Activated naive CD4-positive, alpha-beta T cell treated with anti-CD3 and anti-CD28 coated beads, Interleukin-2, amount 10 ng/mL, durations not matched to agents 7 days and 5 days (primary cell): ENCODE measurements at regions not wholly inside any gene's neighbourhood (a gene's known extent, or its start where the extent isn't known, plus 50 kb on each side); places are given as distances from the start of the nearest gene placed in this dataset.

Experiments
- CTCF ChIA-PET: fragments of 350-600 bp; sonication (Branson Sonifier 250); formaldehyde crosslinking; loops from one replicate; lab custom pipeline; 2021; ENCODE audit warnings: antibody characterized with exemption; lab: Charles Lee
- DNase-seq: peaks from one replicate; pipeline ENCODE4 v3.0.0-alpha.2; 2020
- H3K27ac Mint-ChIP-seq: one replicate; pipeline ENCODE4 v1.8.0; 2021; ENCODE audit warnings: mild to moderate bottlenecking, moderate library complexity, mixed read lengths
- H3K27me3 Mint-ChIP-seq: one replicate; pipeline ENCODE4 v1.8.0; 2021; ENCODE audit warnings: mild to moderate bottlenecking, mixed read lengths
- H3K36me3 Mint-ChIP-seq: one replicate; pipeline ENCODE4 v1.8.0; 2021; ENCODE audit warnings: mixed read lengths
- H3K4me1 Mint-ChIP-seq: one replicate; pipeline ENCODE4 v1.8.0; 2021; ENCODE audit warnings: mixed read lengths
- H3K4me3 Mint-ChIP-seq: one replicate; pipeline ENCODE4 v1.8.0; 2021; ENCODE audit warnings: mild to moderate bottlenecking, moderate library complexity, mixed read lengths
- H3K9me3 Mint-ChIP-seq: one replicate; pipeline ENCODE4 v1.8.0; 2021; ENCODE audit warnings: mixed read lengths

GRCh38 chr11:104522123-104522522 lies 358.2 kb upstream of the PDGFD start:
- CTCF ChIA-PET = interaction anchor here (1.0 to 1.8 kb wide), 2 partner anchors 9 to 840 kb away, joined by 3 to 5 read pairs; no protein-coding TSS in a partner anchor
- H3K4me1 Mint-ChIP-seq = no peaks in the 10 kb centered on the region

GRCh38 chr11:104510169-104510568 lies 346.2 kb upstream of the PDGFD start:
- Mint-ChIP-seq H3K27me3 (no peaks in the 10 kb centered on the region), H3K9me3 (no peaks in the 10 kb centered on the region), H3K27ac (no peak overlapping the region), H3K4me1 (no peaks in the 10 kb centered on the region), H3K36me3 (no peaks in the 10 kb centered on the region), H3K4me3 (no peak overlapping the region)
- CTCF ChIA-PET = no interaction called here
- no peak for DNase-seq

More at GRCh38 chr11:104522123-104522522, 358.2 kb upstream of the PDGFD start:
- Mint-ChIP-seq H3K4me3 (no peak overlapping the region), H3K27me3 (no peaks in the 10 kb centered on the region), H3K9me3 (no peaks in the 10 kb centered on the region), H3K27ac (no peak overlapping the region), H3K36me3 (no peaks in the 10 kb centered on the region)
- no peak for DNase-seq

- Mint-ChIP-seq H3K27ac (no peak overlapping the region), H3K4me1 (no peaks in the 10 kb centered on the region), H3K36me3 (no peaks in the 10 kb centered on the region), H3K4me3 (no peak overlapping the region), H3K9me3 (peaks cover 21% of the 10 kb centered on the region), H3K27me3 (no peaks in the 10 kb centered on the region)
- CTCF ChIA-PET = no interaction called here
- DNase-seq = no peak
These were observed 326.2 kb upstream of the PDGFD start for GRCh38 chr11:104490182-104490581.

GRCh38 chr11:104488561-104488960 lies 324.6 kb upstream of the PDGFD start:
- CTCF ChIA-PET = no interaction called here
- H3K36me3 Mint-ChIP-seq = no peaks in the 10 kb centered on the region
- DNase-seq = no peak
- H3K4me1 Mint-ChIP-seq = no peaks in the 10 kb centered on the region
- no peak overlapping the region for H3K4me3 Mint-ChIP-seq
- H3K27ac Mint-ChIP-seq = no peak overlapping the region
- peaks cover 19% of the 10 kb centered on the region for H3K9me3 Mint-ChIP-seq
- no peaks in the 10 kb centered on the region for H3K27me3 Mint-ChIP-seq

GRCh38 chr11:104487046-104487806 lies 323.3 kb upstream of the PDGFD start:
- DNase-seq = no peak
- no peaks in the 10 kb centered on the region for H3K27me3 Mint-ChIP-seq
- CTCF ChIA-PET = no interaction called here
- no peak overlapping the region for H3K27ac Mint-ChIP-seq
- no peaks in the 10 kb centered on the region for H3K36me3 Mint-ChIP-seq
- H3K4me3 Mint-ChIP-seq = no peak overlapping the region
- H3K4me1 Mint-ChIP-seq = no peaks in the 10 kb centered on the region
- peaks cover 22% of the 10 kb centered on the region for H3K9me3 Mint-ChIP-seq

- Mint-ChIP-seq H3K9me3 (peaks cover 10% of the 10 kb centered on the region), H3K4me1 (no peaks in the 10 kb centered on the region), H3K27me3 (no peaks in the 10 kb centered on the region), H3K36me3 (no peaks in the 10 kb centered on the region), H3K4me3 (no peak overlapping the region), H3K27ac (no peak overlapping the region)
- no peak for DNase-seq
- CTCF ChIA-PET = no interaction called here
These were observed 321.0 kb upstream of the PDGFD start for GRCh38 chr11:104484804-104485554.

GRCh38 chr11:104476898-104477297 lies 313.0 kb upstream of the PDGFD start:
- H3K4me3 Mint-ChIP-seq = no peak overlapping the region
- no peaks in the 10 kb centered on the region for H3K4me1 Mint-ChIP-seq
- CTCF ChIA-PET = interaction anchor here (0.5 kb wide), 1 partner anchor 59 kb away, joined by 3 read pairs; no protein-coding TSS in a partner anchor
- no peaks in the 10 kb centered on the region for H3K27me3 Mint-ChIP-seq
- no peaks in the 10 kb centered on the region for H3K36me3 Mint-ChIP-seq
- H3K27ac Mint-ChIP-seq = no peak overlapping the region
- DNase-seq = no peak
- H3K9me3 Mint-ChIP-seq = no peaks in the 10 kb centered on the region

- H3K27me3 Mint-ChIP-seq = no peaks in the 10 kb centered on the region
- H3K9me3 Mint-ChIP-seq = no peaks in the 10 kb centered on the region
- H3K4me3 Mint-ChIP-seq = no peak overlapping the region
- no peaks in the 10 kb centered on the region for H3K4me1 Mint-ChIP-seq
- DNase-seq = no peak
- no peaks in the 10 kb centered on the region for H3K36me3 Mint-ChIP-seq
- H3K27ac Mint-ChIP-seq = no peak overlapping the region
- CTCF ChIA-PET = interaction anchor here (0.5 kb wide), 1 partner anchor 60 kb away, joined by 3 read pairs; no protein-coding TSS in a partner anchor
These were observed 312.5 kb upstream of the PDGFD start for GRCh38 chr11:104476454-104476853.

- no peak for DNase-seq
- Mint-ChIP-seq H3K9me3 (no peaks in the 10 kb centered on the region), H3K27me3 (no peaks in the 10 kb centered on the region), H3K36me3 (no peaks in the 10 kb centered on the region), H3K27ac (no peak overlapping the region), H3K4me1 (no peaks in the 10 kb centered on the region), H3K4me3 (no peak overlapping the region)
- CTCF ChIA-PET = no interaction called here
These were observed 303.5 kb upstream of the PDGFD start for GRCh38 chr11:104467404-104467803.

- CTCF ChIA-PET = no interaction called here
- H3K4me3 Mint-ChIP-seq = no peak overlapping the region
- DNase-seq = no peak
- H3K27ac Mint-ChIP-seq = no peak overlapping the region
- no peaks in the 10 kb centered on the region for H3K27me3 Mint-ChIP-seq
- H3K9me3 Mint-ChIP-seq = no peaks in the 10 kb centered on the region
- no peaks in the 10 kb centered on the region for H3K4me1 Mint-ChIP-seq
- H3K36me3 Mint-ChIP-seq = no peaks in the 10 kb centered on the region
These were observed 301.4 kb upstream of the PDGFD start for GRCh38 chr11:104465321-104465720.

- Mint-ChIP-seq H3K27ac (no peak overlapping the region), H3K4me3 (no peak overlapping the region), H3K36me3 (no peaks in the 10 kb centered on the region), H3K9me3 (no peaks in the 10 kb centered on the region), H3K27me3 (no peaks in the 10 kb centered on the region), H3K4me1 (no peaks in the 10 kb centered on the region)
- CTCF ChIA-PET = no interaction called here
- no peak for DNase-seq
These were observed 300.7 kb upstream of the PDGFD start for GRCh38 chr11:104464691-104465090.

GRCh38 chr11:104462341-104462740 lies 298.4 kb upstream of the PDGFD start:
- Mint-ChIP-seq H3K36me3 (no peaks in the 10 kb centered on the region), H3K9me3 (no peaks in the 10 kb centered on the region), H3K4me3 (no peak overlapping the region), H3K4me1 (no peaks in the 10 kb centered on the region), H3K27me3 (no peaks in the 10 kb centered on the region), H3K27ac (no peak overlapping the region)
- no peak for DNase-seq
- CTCF ChIA-PET = no interaction called here

GRCh38 chr11:104451197-104451893 lies 287.4 kb upstream of the PDGFD start:
- no peak for DNase-seq
- H3K27me3 Mint-ChIP-seq = no peaks in the 10 kb centered on the region
- CTCF ChIA-PET = no interaction called here
- H3K27ac Mint-ChIP-seq = no peak overlapping the region
- no peaks in the 10 kb centered on the region for H3K36me3 Mint-ChIP-seq
- no peaks in the 10 kb centered on the region for H3K4me1 Mint-ChIP-seq
- H3K9me3 Mint-ChIP-seq = no peaks in the 10 kb centered on the region
- no peak overlapping the region for H3K4me3 Mint-ChIP-seq

GRCh38 chr11:104443387-104443786 lies 279.4 kb upstream of the PDGFD start:
- Mint-ChIP-seq H3K27me3 (no peaks in the 10 kb centered on the region), H3K9me3 (no peaks in the 10 kb centered on the region), H3K27ac (no peak overlapping the region), H3K4me1 (no peaks in the 10 kb centered on the region), H3K36me3 (no peaks in the 10 kb centered on the region), H3K4me3 (no peak overlapping the region)
- DNase-seq = no peak
- CTCF ChIA-PET = no interaction called here
